ENCODE measurements at regions not wholly inside any gene's neighbourhood (a gene's known extent, or its start where the extent isn't known, plus 50 kb on each side); places are given as distances from the start of the nearest gene placed in this dataset.

DNA sequence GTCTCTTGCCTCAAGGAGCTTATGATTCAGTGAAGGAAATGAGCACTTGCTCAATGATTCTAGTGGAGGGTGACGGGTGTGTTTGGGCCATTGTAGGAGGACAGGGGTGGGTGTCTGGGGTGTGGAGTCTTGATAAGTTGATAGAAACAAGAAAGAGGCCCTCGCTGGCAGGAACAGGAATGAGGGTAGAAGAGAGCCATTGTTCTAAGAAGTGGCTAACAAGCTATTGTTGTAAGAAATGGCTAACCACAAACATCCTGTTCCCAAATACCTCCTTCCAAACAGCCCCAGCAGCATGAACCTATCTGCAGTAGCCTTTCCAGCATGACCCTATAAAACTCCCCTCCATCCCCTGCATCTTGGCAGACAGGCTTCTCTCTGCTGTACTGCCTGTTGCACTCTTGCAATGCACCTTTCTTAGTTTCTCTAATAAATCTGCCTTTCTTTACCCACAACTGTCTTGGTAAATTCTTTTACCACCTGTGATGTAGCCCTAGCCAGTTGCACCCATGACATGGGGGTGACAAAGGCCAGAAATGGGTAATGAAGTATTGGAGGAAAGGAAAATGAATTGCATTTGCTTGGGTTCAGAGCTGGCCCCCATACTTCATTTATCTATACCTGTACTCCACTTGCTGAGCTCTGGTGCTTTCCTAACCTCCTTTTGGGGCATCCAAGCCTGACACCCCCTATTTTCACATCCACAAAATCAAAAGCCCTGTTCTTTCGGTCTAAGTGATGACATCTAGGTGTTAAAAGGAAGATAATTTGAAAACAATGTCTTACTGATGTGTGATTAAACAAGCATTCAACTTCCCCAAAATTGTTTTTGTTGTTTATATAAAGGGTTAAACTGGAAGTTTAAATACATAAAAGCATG is 389.1 kb downstream of the GRIN2B start:
- DNase-seq = no peak

DNA sequence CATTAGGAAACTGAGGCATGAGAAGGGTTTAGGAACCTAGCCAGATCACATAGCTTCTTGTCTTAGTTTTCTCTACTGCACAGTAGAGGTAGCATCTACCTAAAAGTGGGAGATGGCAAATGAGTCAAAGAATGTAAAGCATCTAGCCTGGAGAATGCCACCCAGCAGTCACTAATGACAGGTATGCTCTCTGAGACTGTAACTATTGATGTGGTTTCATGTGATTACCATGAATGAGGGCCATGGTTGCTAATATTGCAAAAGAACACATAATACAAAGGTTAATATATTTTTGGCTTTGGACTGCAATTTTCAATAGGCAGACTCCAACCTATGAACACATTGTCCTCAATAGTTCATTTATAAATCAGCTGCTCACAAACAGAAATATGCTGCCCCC is 389.9 kb downstream of the GRIN2B start:
- DNase-seq = no peak

- no peak for DNase-seq
These were observed 390.3 kb downstream of the GRIN2B start for GRCh38 chr12:13591059-13591458.

DNA sequence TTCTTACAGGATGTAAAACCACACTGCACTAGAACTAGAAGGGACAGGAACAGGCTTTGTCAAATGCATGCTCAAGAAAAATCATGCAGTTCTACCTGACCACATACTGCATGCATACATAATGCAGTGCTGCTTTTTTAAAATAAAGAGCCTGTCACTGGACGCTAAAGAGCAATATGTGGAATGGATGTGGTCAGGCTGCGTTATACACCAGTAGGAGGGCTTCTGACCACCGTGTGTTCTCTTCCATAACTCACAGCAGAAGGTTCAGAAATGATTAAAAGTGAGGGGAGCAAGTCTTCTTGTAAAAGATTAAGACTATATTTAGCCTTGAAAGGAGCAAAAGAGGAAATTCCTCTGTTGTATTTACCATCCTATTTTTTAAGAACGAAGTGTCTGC is 392.0 kb downstream of the EMP1 start:
- no peak for DNase-seq

DNA sequence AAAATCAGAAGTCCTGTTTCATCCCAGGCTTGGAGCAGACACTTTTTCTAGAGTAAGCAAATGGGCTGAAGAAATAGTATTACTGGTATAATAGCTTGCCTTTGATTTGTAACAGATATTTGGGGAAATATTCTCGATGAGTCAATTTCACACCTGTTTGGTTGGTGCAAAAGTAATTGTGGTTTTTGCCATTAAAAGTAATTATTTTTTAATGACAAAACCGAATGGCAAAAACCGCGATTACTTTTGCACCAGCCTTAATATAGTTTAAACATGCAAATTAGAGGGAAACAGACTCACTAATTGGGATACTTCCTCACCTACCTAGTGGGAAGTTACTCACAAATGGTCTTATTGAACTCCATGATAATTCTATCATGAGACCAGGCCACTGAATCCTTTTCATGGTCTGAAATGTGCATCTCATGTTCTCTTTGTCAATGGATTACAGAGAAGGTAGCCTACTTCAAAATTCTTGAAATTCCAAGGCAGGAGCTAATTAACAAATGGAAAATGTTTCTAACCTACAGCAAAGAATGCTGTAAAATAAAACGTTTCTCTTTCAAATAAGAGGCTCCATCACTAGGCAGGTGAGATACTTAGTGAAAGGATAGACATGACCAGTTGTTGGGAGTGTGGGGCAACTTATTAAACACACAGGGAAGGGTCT is 391.3 kb downstream of the EMP1 start:
- no peak for DNase-seq

- no peak for DNase-seq
These were observed 389.8 kb downstream of the EMP1 start for GRCh38 chr12:13586361-13586760.

- DNase-seq = no peak
These were observed 388.0 kb downstream of the EMP1 start for GRCh38 chr12:13584541-13584940.

- no peak for DNase-seq
These were observed 387.1 kb downstream of the EMP1 start for GRCh38 chr12:13583630-13584029.

GRCh38 chr12:13582421-13582820 is 385.9 kb downstream of the EMP1 start:
- no peak for DNase-seq

- DNase-seq = no peak
These were observed 384.5 kb downstream of the EMP1 start for GRCh38 chr12:13581031-13581430.

- no peak for DNase-seq
These were observed 383.7 kb downstream of the EMP1 start for GRCh38 chr12:13580206-13580605.

- DNase-seq = no peak
These were observed 380.5 kb downstream of the EMP1 start for GRCh38 chr12:13576935-13577500.

DNA sequence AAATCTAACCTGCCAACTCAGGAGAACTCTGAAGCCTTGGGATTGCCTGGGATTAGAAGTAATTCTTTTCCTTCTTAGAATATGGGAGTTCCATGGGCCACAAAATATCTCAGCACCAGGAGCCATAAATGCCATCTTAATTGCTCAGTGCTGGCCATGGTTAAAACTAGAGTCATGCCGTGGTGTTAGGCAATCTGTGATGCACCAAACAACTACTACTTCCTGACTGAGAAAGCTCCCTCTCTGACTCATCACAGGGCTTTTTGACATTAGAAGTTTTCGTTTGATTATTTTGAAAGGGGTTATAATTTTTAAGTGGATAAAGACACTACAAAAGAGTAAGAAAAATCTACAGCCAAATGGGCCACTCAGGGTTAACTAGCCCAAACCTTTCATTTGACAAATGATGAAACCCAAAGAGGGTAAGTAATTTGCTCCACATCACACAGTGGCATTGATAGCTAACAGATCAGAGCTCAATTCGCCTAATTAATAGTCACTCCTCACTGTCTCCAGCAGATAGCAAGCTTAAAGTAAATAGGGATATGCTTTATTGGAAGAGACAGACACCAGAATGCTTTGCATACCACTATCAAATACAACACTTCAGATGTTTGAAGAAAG is 377.3 kb downstream of the EMP1 start:
- DNase-seq = no peak

- no peak for DNase-seq
These were observed 374.5 kb downstream of the EMP1 start for GRCh38 chr12:13571035-13571434.

DNA sequence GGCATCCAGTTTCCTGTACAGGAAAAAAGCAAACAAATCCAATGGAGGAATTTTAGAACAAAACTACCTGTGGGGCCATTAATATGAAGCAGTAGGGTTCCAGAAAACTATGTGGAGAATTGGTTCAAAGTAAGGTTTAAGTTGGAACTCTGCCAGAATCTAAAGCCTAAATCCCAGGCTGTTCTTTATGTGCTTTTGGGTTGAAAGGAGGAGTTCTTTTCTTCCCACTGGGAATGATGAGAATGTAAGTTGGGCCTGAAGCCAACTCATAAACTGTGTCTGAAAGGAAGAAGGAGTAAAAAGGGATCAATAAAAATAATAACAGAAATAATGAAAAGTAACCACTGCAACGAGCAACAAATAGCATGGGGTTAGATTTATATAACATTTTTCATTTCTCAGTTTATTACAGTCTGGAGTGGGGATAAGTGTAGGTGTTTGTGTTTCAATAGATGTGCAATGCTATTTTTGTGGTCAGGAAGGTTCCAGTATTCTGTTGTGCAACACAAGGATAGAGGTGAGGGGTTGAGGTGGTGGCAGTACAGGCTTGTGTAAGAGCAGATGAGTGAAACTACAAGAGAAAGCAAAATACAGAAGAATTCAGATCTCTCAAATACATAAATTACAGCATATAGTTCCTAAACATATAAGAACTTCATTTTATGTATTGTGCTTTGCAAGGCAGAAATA is 373.6 kb downstream of the EMP1 start:
- DNase-seq = no peak

DNA sequence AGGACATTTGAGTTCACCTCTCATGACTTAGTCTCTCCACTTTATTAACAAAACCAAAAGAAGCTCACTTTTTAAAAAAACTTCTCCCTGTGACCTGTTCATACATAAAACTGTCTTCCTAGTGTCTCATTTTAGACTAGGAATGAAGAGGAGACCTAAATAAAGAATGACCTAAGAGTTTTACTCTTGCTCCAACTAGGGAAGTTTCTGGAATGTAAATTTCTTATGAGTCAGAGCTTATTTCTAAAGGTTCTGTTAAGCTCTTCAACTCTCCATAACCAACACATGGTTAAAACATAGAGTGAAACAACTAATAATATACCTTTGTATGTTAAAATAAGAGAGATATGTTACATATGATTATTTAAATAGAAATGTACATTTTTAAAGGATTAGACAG is 369.8 kb downstream of the EMP1 start:
- DNase-seq = no peak

- no peak for DNase-seq
These were observed 367.8 kb downstream of the EMP1 start for GRCh38 chr12:13564266-13564810.

DNA sequence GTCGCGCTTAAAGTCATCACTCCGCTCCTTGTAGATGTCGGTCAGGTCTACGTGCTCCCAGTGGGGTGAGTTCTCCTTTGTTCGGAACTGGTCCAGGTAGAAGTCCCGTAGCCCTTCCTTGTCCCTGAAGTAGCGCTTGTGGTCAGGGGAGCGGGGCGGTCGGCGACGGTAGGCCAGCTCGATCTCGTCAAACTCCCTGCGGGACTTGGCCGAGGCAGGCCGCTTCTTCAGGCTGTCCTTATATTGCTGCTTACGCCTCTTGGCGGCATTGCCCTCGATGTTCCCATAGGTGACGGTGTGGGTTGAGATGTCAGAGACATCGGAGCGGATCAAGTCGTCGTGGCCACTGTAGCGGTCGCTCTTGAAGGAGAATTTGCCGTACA is 367.2 kb downstream of the EMP1 start:
- no peak for DNase-seq

DNA sequence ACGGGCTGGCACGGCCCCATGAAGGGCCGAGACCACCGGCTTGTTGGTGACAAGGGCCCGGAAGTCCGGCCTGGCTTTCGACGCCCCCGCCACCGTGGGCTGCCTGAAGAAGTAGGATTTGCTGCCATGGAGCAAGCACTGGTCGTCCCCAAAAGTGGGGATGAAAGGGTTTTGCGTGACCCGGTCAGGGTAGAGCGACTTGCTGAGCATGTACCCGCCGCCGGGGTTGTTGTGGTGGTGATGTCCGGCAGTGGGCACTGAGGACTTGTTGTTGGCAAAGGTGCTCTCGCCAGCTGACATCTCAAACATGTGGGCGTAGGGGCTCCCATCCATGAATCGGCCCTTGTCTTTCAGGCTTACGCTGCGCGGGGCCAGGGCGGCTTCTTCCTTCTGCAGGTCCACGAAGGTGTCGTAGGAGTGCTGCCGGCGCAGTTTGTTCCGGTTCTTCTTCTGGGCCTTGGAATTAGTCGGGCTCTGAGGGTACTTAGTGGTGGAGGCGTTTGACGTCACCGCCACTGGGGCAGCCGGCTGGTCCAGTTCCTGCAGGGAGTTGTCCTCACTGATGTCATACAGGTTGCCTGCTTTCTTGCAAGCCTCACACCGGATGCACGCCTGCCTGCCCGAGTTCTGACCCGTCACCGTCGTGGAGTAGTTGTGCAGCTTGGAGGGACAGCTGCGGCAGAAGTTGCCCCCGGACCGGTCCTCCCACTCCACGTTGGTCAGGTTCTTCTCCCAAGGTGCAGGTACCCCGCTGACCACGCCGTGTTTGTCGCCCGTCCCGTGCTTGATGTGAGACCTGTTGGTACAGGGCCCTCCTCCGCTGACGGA is 366.6 kb downstream of the EMP1 start:
- DNase-seq = no peak

- no peak for DNase-seq
These were observed 365.4 kb downstream of the EMP1 start for GRCh38 chr12:13561923-13562322.

DNA sequence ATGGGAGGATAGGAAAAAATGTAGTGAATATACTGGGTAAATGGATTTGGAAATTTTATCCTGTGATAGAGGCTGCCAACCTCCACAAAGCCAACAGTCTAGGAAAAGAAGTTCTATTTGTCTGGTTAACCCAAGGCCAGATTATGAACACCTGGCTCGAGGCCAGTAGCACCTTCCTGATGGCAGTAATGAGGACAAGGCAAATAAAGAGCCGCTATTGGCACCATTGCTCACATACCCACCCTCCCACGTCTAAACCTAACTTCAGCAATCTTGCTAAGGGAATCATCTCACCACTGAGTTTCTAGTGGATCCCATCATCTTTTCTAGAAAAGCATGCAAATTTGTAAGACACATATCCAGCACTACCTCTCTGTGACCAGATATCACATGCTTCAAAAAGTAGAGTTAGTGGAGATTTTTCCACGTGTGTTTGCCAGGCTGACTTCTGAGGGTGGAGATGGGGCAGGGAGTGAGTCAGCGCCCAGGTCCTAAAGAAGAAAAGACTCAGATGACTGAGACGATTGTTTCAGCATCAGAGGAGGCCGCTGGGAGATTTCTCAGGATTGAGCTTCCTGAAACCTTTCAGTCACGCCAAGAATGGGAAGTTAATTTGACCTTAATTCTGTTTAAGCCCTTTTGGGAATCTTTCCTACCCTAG is 362.9 kb downstream of the EMP1 start:
- DNase-seq = no peak
